GM21528 (cell line): ENCODE measurements at regions not wholly inside any gene's neighbourhood (a gene's known extent, or its start where the extent isn't known, plus 50 kb on each side); places are given as distances from the start of the nearest gene placed in this dataset.

Experiments used
- ATAC-seq: cut with Tn5 transposase; IDR thresholded peaks from one replicate; pipeline ENCODE4 v1.9.1; 2021; ENCODE audit warnings: mild to moderate bottlenecking, moderate library complexity; ENCODE audit not compliant: unreplicated experiment, low FRiP score

GRCh38 chr6:40946738-40947301, 92.2 kb downstream of the UNC5CL start:
- ATAC-seq: no peak

DNA sequence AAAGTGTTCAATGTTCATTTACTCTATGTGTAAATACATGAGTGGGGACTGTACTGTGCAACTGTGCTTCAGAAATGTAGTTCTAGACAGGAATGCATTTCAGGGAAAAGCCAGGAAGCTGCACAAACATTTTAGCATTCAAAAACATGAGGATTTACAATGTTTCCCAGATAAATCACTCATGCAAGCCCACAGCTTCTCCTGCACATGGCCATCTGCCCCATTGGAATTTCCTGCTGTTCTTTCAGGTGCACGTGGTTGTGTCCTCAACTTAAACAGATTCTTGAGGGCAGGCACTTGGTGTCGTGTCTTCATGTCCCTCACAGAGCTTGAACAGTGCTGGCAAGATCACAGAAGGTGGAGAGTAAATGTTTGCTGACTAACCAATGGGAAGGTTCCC, 101.5 kb downstream of the UNC5CL start:
- no peak for ATAC-seq

DNA sequence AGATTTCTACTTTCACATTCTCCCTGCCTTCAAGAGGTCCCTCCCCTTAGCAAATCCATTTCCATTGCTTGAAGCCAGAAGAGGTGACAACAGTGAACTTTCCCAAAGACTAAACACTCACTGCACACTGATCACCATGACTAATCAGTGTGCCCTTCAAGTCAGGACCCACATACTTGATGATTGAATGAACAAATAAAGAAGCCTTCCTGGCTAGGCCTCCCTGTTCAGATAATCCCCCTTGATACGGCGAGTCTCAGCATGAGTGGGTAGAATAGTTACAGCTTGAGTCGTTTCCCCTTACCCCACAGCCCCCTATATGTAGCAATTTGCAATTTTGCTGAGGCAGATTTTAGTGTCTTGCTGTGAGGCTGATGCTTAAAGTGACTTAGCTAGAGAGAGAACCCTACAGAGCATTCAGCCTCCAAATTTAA, 102.2 kb downstream of the UNC5CL start:
- ATAC-seq: no peak

GRCh38 chr6:40933864-40934263, 105.2 kb downstream of the UNC5CL start:
- ATAC-seq: no peak

DNA sequence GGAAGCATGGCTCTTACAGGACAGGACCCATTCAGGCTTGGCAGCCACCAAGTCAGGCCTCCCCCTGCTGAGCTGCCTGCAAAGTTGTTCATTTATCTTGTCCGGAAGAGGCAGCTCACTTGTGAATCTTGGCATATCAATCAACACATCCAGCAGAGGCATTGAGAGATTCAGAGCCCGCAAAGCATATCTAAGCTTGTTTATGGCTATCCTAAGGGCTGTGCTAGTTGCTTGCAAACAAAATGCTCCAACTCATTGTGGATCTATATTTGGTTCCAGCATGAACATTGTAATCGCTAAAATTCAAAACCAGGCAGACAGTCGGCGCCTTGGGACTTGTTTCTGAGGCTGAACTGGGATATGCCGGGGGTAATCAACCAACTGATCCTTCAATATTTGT, 106.1 kb downstream of the UNC5CL start:
- ATAC-seq: no peak

DNA sequence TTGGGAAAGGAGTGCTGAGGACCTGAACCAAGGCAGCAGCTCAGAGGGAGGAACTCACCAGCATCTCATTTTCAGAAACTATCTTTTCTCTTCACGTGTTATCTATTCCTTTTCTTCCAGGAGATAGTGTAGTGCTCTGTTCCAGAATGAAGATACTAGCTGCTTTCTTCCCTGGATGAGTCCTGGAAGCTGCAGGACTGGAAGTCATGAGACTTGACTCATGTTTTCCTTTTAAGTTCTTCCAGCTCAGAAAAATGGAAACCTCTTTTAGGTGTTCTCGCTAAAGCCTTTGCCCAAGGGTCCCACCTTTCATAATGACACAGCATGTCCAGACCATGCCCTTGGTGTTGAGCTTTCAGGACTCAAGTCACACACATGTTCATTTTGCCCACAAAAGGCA, 106.7 kb downstream of the UNC5CL start:
- ATAC-seq: no peak

- ATAC-seq: no peak
Measured at GRCh38 chr6:40931931-40932330, 107.1 kb downstream of the UNC5CL start.

DNA sequence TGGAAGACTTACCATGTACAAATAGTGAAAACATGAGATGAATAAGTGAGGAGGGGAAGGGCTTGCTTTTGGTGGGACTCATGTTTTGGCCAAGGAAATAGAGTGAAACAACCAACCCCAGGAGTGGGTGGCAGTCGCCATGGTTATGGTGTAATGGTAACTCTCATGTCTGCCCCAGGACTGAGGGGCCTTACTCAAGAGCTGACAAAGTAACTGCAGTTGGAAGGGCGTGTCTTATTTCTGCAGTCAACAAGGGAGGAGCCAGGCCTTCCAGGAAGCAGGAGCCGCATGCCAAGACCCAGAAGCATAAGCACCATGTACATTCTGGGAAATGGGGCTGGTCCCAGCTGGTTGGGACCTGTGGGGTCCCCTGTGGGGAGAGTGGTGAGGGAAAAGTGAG, 108.5 kb downstream of the UNC5CL start:
- no peak for ATAC-seq

DNA sequence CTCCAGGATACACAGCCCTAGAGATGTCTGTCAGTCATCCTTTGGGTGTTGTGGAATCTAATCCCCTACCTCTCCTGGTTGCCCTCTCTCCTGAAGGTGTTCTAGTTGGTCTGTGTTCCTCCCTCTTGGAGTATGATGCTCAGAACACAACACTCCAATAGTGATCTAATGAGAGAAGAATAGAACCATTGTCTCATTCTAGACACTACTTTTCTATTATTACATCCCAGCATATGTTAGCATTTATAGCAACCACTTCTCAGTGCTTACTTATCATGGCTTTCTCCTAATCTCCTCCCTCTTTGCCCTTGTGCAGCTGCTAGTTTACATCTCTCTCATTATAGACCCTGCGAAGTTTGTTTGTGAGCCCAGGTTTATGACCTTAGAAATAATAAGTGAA, 109.0 kb downstream of the UNC5CL start:
- no peak for ATAC-seq

GRCh38 chr6:40929176-40929575, 109.8 kb downstream of the UNC5CL start:
- ATAC-seq: no peak

DNA sequence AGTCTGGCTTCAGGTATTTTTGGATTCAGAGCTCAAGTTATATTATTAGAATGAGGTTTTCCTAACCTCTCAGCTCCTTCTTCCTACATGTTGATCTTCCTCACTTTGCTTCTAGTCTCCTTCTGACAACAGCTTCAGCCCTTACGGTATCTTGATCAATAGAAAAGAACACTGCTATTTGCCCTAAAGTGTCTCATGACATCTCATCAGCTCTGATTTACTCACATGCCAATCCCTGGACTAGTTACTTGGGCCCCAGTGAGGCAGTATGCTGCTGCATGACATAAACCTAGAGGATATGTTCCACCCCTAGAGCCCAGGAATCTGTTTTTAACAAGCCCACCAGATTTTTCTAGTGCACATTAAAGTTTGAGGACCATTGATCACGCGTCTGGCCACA, 110.3 kb downstream of the UNC5CL start:
- ATAC-seq: no peak

DNA sequence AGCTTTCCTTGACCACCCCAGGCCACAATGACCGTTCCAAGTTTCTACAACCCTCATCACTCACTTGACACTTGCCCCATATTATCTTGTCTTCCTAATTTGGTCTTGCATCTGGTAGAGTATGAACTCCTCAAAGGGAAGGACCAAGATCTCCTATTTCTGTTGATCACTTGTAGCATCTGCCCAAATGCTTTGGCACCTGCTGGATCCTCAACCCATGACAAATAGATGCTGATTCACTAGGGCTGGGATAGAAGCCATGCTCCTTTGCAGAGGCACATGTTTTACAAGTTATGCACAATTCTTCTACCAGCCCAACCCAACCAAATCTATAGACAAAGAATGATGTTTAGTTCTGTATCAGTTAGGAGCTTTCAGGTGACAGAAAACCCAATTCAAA, 110.7 kb downstream of the UNC5CL start:
- ATAC-seq: no peak

DNA sequence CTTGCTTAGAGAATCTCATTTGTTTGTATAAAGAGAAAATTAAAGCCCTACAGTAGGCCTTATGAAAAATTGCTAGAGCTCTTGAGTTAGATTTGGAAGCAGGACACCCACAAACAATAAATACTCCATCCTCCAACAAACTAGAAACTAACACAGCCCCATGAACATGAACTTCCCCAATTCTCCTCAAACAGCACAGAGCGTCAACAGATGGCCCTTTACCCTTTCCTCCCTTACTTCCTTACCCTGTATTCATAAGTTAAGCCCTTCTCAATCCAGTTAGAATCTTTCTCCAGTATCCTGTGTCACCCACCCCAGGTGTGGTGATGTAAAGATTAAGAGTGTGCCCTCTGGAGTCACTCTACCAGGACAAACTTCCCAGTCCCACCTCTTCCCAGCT, 113.7 kb downstream of the UNC5CL start:
- no peak for ATAC-seq

- no peak for ATAC-seq
Measured at GRCh38 chr6:40924839-40925238, 114.2 kb downstream of the UNC5CL start.

DNA sequence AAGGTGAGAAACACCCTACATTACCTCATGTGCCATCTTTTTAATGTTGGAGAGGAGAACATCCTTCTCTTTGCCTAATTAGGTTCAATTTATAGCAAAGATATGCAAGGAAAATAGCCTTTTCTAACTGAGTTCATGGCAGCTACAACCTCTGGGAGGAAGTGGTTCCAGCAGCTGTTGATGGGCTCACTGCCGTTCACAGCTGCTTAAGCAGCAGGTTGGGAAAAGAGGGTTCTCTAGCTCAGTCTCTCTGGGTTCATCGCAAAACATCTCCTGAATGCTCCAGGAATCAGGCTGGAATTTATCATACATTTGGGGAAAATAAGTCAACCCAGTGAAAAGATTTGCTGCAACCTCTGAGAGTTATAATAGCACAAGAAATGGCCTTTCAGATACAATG, 115.1 kb downstream of the UNC5CL start:
- no peak for ATAC-seq

DNA sequence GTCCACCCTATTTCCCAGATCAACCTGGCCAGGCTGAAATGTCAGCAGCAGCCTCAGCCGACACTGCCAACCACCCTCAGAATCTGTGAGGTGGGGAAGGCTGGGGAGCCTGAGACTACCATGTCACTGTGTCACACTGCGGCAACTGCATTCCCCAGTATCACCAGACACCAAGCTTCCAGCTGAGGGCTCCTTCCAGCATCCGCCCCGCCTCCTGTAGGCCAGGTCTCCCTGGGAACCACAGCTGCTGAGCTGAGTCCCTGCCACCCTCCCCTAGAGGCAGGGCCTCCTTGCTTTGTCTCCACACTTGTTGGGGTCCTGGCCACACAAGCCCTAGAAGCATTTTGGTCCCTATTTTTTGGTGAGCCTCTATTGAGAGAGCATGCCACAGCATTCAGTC, 115.7 kb downstream of the UNC5CL start:
- no peak for ATAC-seq

GRCh38 chr6:40922281-40922680, 116.7 kb downstream of the UNC5CL start:
- ATAC-seq: no peak

GRCh38 chr6:40918040-40918651, 120.9 kb downstream of the UNC5CL start:
- no peak for ATAC-seq

GRCh38 chr6:40917603-40918002, 121.4 kb downstream of the UNC5CL start:
- no peak for ATAC-seq

GRCh38 chr6:40916845-40917244, 122.2 kb downstream of the UNC5CL start:
- no peak for ATAC-seq

DNA sequence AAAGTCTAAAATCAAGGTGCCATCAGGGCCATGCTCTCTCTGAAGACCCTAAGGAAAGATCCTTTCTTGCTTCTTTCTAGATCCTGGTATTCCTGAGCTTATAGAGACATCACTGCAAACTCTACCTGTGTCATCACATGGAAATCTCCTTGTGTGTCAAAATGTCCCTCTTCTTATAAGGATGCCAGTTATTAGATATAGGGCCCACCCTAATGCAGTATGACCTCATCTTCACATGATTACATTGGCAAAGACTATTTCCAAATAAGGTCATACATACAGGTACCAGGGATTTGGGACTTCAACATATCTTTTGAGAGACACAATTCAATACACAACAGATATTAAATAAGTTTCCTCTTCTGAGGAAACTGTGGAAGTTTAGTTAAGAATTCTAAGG, 123.9 kb downstream of the UNC5CL start:
- no peak for ATAC-seq

- no peak for ATAC-seq
Measured at GRCh38 chr6:40914005-40914404, 125.0 kb downstream of the UNC5CL start.
